IMR-90 (cell line): ENCODE measurements at regions not wholly inside any gene's neighbourhood (a gene's known extent, or its start where the extent isn't known, plus 50 kb on each side); places are given as distances from the start of the nearest gene placed in this dataset.

Experiments
- CTCF ChIP-seq: conservative IDR thresholded peaks from 2 replicates; pipeline ENCODE4 v1.5.1; 2012; ENCODE audit warnings: mild to moderate bottlenecking, low read depth, low read length, improper control_type of control experiment
- ELK1 ChIP-seq: fragments of 150-350 bp; IDR thresholded peaks from 2 replicates; pipeline ENCODE4 v1.6.1; 2016; ENCODE audit warnings: low read depth, mild to moderate bottlenecking, low read length, moderate library complexity, borderline replicate concordance
- FOS ChIP-seq: fragments of 150-350 bp; IDR thresholded peaks from 2 replicates; pipeline ENCODE4 v1.6.1; 2016; ENCODE audit warnings: low read depth, low read length
- MAZ ChIP-seq: IDR thresholded peaks from 2 replicates; pipeline ENCODE4 v1.6.1; 2012; ENCODE audit warnings: low read depth, mild to moderate bottlenecking, low read length, improper control_type of control experiment, moderate library complexity, borderline replicate concordance
- MXI1 ChIP-seq: IDR thresholded peaks from 2 replicates; pipeline ENCODE4 v1.6.1; 2012; ENCODE audit warnings: low read depth, mild to moderate bottlenecking, low read length, moderate library complexity, borderline replicate concordance
- NFE2L2 ChIP-seq: fragments of 150-350 bp; IDR thresholded peaks from 2 replicates; pipeline ENCODE4 v1.6.1; 2016; ENCODE audit warnings: low read depth, mild to moderate bottlenecking, low read length
- POLR2A ChIP-seq: IDR thresholded peaks from 2 replicates; pipeline ENCODE4 v1.6.1; 2012; ENCODE audit warnings: mild to moderate bottlenecking, low read depth, low read length
- RAD21 ChIP-seq: IDR thresholded peaks from 2 replicates; pipeline ENCODE4 v1.6.1; 2012; ENCODE audit warnings: low read length, improper control_type of control experiment
- RCOR1 ChIP-seq: IDR thresholded peaks from 2 replicates; pipeline ENCODE4 v1.6.1; 2012; ENCODE audit warnings: mild to moderate bottlenecking, low read length, improper control_type of control experiment; ENCODE audit not compliant: insufficient replicate concordance
- RFX5 ChIP-seq: IDR thresholded peaks from 2 replicates; pipeline ENCODE4 v1.8.0; 2012; ENCODE audit warnings: low read depth, mild to moderate bottlenecking, low read length, moderate library complexity
- USF2 ChIP-seq: fragments of 150-350 bp; IDR thresholded peaks from 2 replicates; pipeline ENCODE4 v1.6.1; 2017; ENCODE audit warnings: mild to moderate bottlenecking, antibody characterized with exemption, low read length, low read depth

GRCh38 chr18:11259469-11260150 lies 110.2 kb upstream of the PIEZO2 start:
- TF ChIP-seq CTCF (no peak), NFE2L2 (no peak), FOS (no peak), RAD21 (no peak), POLR2A (no peak), MAZ (no peak), ELK1 (no peak), MXI1 (no peak), RCOR1 (no peak), USF2 (no peak), RFX5 (no peak)
